ENCODE measurements at regions not wholly inside any gene's neighbourhood (a gene's known extent, or its start where the extent isn't known, plus 50 kb on each side); places are given as distances from the start of the nearest gene placed in this dataset.
"Not testable (repeated sequence)": the region's sequence is repeated elsewhere in the genome, so short reads cannot be mapped to it uniquely, and the experiment has no call there.

DNA sequence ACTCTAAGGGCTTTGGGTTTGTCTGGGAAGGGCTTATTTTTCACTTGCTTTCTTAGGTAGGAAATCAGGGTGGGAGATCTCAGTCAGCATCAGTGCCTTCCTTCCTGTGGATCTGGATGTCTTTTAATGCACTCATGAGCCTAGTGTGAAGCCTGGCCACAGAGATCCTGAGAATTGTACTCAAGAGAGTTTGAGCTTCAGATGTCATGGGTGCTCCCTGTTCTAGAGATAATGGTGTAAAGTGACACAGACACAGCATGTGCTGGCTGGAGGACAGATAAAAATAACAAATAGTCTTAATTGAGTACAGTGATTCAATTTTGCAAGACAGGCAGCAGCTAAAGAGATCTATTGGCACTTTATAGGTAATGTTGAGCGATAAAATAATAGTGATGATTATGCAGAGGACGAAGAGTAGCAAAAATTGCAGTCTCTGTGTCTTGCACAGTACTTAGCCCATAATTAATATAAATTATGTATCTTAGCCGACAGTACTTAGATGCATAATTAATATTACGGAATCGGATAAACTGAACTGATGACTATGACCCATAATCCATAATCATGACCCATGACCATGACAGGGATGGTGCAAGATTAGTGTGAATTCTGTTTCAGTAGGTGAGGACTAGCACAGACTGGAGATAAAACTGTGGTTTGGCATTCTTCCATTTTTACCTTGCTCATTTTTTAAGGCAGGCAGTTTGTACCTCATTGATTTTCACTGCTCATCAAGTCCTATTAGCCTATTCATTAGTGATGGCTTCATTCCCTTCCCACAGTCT lies 408.7 kb upstream of the PIK3R1 start:
- Histone ChIP-seq H3K9me3 (peaks cover 0 to 12% (median 0%) of the 10 kb centered on the region in 11 donors), H3K36me3 (no peaks in the 10 kb centered on the region), H3K27me3 (no peaks in the 10 kb centered on the region), H3K4me1 (peaks cover 0 to 32% (median 12%) of the 10 kb centered on the region in 9 donors), H3K27ac (peak overlapping the region; percentile 21 to 88 (median 70)), H3K4me3 (no peak overlapping the region)
- WGBS, 2 donors: 85 to 91% methylated on average over 5 of the region's 5 CpGs
- intact Hi-C loops (cut with DNase I): loop anchor here in 5 of 10 donors (2.0 to 10.0 kb wide), 7 partner anchors 112 to 455 kb away; partner anchors contain the start of gene PIK3R1 (in 1 of the 5)
- ATAC-seq (peak in 7 of 8 donors; percentile 42 to 90 (median 78)), DNase-seq (no peak)
- TF ChIP-seq, protein P1, sequence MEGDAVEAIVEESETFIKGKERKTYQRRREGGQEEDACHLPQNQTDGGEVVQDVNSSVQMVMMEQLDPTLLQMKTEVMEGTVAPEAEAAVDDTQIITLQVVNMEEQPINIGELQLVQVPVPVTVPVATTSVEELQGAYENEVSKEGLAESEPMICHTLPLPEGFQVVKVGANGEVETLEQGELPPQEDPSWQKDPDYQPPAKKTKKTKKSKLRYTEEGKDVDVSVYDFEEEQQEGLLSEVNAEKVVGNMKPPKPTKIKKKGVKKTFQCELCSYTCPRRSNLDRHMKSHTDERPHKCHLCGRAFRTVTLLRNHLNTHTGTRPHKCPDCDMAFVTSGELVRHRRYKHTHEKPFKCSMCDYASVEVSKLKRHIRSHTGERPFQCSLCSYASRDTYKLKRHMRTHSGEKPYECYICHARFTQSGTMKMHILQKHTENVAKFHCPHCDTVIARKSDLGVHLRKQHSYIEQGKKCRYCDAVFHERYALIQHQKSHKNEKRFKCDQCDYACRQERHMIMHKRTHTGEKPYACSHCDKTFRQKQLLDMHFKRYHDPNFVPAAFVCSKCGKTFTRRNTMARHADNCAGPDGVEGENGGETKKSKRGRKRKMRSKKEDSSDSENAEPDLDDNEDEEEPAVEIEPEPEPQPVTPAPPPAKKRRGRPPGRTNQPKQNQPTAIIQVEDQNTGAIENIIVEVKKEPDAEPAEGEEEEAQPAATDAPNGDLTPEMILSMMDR (IDR thresholded peaks at IDR 0.05): no peak

DNA sequence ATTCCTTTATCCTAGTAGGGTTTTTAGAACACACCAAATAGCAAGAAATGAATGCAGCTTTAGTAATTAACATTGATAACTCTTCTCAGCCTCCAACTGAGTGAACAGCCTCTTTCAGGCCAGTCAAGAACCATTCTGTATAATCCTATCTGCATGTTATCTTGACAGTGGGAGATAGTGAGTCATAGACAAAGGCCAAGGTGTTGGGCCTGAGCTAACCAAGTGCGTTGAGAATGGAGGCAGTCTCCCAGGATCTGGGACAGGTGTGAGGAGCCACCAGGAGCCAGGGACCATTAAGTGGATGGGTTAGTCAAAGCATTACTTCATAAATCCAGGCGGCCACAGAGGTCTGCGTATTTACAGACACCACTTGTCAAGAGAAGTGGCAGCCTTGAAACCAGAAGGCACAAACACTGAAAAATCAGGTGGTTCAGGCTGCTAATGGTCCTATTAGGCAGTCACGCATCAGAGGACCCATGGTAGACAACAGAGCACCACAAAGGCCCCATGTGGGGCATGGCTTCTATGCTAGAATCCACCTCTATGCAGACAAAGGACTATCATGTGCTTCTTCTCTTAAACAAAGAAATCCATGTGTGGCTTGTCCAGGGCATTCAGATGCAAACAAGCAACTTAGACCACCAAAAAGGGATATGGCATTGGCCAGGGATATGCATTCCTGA lies 409.7 kb upstream of the PIK3R1 start:
- Histone ChIP-seq H3K36me3 (no peaks in the 10 kb centered on the region), H3K27ac (peak overlapping the region in 6 of 10 donors; percentile 16 to 88 (median 80)), H3K4me3 (no peak overlapping the region), H3K4me1 (peaks cover 0 to 32% (median 12%) of the 10 kb centered on the region in 9 donors), H3K27me3 (no peaks in the 10 kb centered on the region), H3K9me3 (peaks cover 0 to 12% (median 0%) of the 10 kb centered on the region in 11 donors)
- DNase-seq (no peak), ATAC-seq (no peak)
- TF ChIP-seq, protein P1 (IDR thresholded peaks at IDR 0.05): no peak
- 93 to 98% methylated on average over 4 of the region's 4 CpGs for WGBS, 2 donors
- intact Hi-C loops (cut with DNase I): loop anchor here in 5 of 10 donors (2.0 to 10.0 kb wide), 7 partner anchors 111 to 456 kb away; partner anchors contain the start of gene PIK3R1 (in 1 of the 5)

DNA sequence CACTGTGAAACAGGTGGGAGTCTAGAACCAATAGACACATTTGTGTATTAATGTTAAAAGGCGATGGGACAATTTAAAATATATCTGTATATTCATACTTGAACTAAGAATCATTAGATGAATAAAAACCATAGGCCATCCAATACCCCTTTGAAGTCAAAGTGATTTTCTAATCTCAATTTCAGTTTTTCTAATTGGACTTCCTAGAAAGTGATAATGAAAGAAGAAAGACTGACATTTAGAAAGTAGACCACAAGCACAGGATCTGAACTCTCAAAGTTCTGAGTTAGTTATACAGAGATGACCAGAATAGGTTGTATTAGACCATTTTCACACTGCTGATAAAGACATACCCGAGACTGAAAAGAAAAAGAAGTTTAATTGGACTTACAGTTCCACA lies 412.8 kb upstream of the PIK3R1 start:
- TF ChIP-seq, protein P1 (IDR thresholded peaks at IDR 0.05): no peak
- intact Hi-C loops (cut with DNase I): loop anchor here in 3 of 10 donors (10.0 kb wide), 2 partner anchors 108 to 452 kb away; no protein-coding TSS in a partner anchor
- Histone ChIP-seq H3K27me3 (no peaks in the 10 kb centered on the region), H3K9me3 (peaks cover 0 to 18% (median 0%) of the 10 kb centered on the region in 11 donors), H3K4me3 (no peak overlapping the region), H3K36me3 (no peaks in the 10 kb centered on the region), H3K4me1 (peaks cover 0 to 28% (median 7%) of the 10 kb centered on the region in 9 donors), H3K27ac (no peak overlapping the region)
- ATAC-seq (no peak), DNase-seq (no peak)
- 90 to 94% methylated on average over 2 of the region's 2 CpGs for WGBS, 2 donors

DNA sequence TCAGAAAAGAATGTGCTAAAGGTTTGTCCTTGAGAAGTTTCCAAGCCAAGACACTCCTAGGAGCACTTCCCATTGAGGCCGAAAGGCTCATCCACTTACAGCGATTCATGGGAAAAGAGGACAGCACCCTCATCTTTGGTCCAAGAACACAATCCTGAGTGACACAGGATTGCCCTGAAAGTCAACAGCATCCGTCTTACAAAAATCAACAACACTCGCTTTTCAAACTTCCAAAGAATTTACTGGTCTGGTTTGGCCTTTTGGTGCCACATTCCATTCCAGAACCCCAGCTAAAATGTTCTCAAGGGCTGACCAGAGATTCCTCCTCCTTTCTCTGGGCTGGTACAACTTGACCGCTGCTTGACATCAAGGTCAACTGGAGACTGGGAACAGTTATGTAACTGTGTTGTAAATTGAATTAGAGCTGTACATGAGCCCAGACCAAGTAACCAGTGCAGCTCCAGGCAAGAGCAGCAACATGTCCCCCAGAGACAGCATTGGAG lies 415.8 kb upstream of the PIK3R1 start:
- intact Hi-C loops (cut with DNase I): loop anchor here in 4 of 10 donors (5.0 to 10.0 kb wide), 3 partner anchors 105 to 497 kb away; no protein-coding TSS in a partner anchor

DNA sequence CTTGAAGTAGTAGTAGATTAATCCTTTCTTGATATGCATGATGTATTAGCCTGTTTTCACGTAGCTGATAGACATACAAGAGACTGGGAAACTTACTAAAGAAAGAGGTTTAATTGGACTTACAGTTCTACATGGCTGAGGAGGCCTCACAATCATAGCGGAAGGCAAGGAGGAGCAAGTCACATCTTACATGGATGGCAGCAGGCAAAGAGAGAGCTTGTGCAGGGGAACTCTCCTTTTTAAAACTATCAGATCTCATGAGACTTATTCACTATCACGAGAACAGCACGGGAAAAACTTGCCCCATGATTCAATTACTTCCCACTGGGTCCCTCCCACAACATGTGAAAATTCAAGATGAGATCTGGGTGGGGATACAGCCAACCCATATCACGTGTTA lies 417.1 kb upstream of the PIK3R1 start:
- ATAC-seq, H3K4me3 ChIP-seq, H3K27me3 ChIP-seq, H3K36me3 ChIP-seq, DNase-seq: not testable (repeated sequence)
- Histone ChIP-seq H3K9me3 (peaks cover 0 to 11% (median 0%) of the 10 kb centered on the region in 11 donors), H3K27ac (peak overlapping the region in 2 of 10 donors; percentile 56 to 74), H3K4me1 (peaks cover 0 to 20% (median under 1%) of the 10 kb centered on the region in 9 donors)
- intact Hi-C loops (cut with DNase I): loop anchor here in 1 of 10 donors (5.0 kb wide), 1 partner anchor 496 kb away; no protein-coding TSS in a partner anchor
- 83 to 85% methylated on average over 5 of the region's 5 CpGs for WGBS, 2 donors

More for the DNA sequence above, 415.8 kb upstream of the PIK3R1 start:
- H3K36me3 ChIP-seq: no peaks in the 10 kb centered on the region
- TF ChIP-seq, protein P1 (IDR thresholded peaks at IDR 0.05): no peak
- H3K4me3 ChIP-seq: no peak overlapping the region
- peaks cover 0 to 18% (median 0%) of the 10 kb centered on the region in 11 donors for H3K9me3 ChIP-seq
- no peaks in the 10 kb centered on the region for H3K27me3 ChIP-seq
- peak overlapping the region in 7 of 10 donors; percentile 37 to 74 (median 58) for H3K27ac ChIP-seq
- H3K4me1 ChIP-seq: peaks cover 0 to 13% (median 0%) of the 10 kb centered on the region in 9 donors
- DNase-seq (peak; percentile 9 to 36), ATAC-seq (peak; percentile 76 to 92 (median 86))
- 70 to 80% methylated on average over 5 of the region's 5 CpGs for WGBS, 2 donors

All from heart right ventricle (tissue), 16 donors.